A549 (cell line): ENCODE measurements at regions not wholly inside any gene's neighbourhood (a gene's known extent, or its start where the extent isn't known, plus 50 kb on each side); places are given as distances from the start of the nearest gene placed in this dataset.

ENCODE experiments used
- ATAC-seq, 2 experiments: fragments of 200-7000 bp in 1 of 2; fragments of >200 bp in 1 of 2; cut with Nextera tagmentation in 1 of 2; cut with Tn5 transposase in 1 of 2; 3 replicates each; pipeline versions ENCODE4 v1.8.0 to v1.9.1; 2018 to 2020; ENCODE audit warnings: mild to moderate bottlenecking in 1 of 2, moderate library complexity in 1 of 2
- CTCF ChIA-PET: fragments of 300-600 bp; sonication (Branson Sonifier 250); formaldehyde crosslinking; extraction: SDS; loops from one replicate; lab custom pipeline; 2021; ENCODE audit warnings: antibody characterized with exemption, inconsistent platforms; lab: Yijun Ruan, JAX
- POLR2A ChIA-PET: fragments of 350-600 bp; formaldehyde crosslinking; extraction: SDS; loops from one replicate; lab custom pipeline; 2021; ENCODE audit warnings: antibody characterized with exemption, inconsistent platforms; lab: Yijun Ruan, JAX
- DNase-seq, 2 experiments: peaks; one replicate each; pipeline versions ENCODE4 v3.0.0 to v3.0.0-alpha.2; 2011 to 2016; ENCODE audit warnings: low read depth in 1 of 2, low spot score in 1 of 2
- FAIRE-seq: peaks from 2 replicates; lab custom pipeline; 2011; peaks lifted over from hg19 to GRCh38; lab: Jason Lieb, UNC
- H3K27ac ChIP-seq, 2 experiments: fragments of >200 bp; sonication (Bioruptor Twin); formaldehyde crosslinking; 3 replicates each; pipeline ENCODE4 v1.5.1; 2016 to 2017
- H3K4me1 ChIP-seq: fragments of >200 bp; sonication (Bioruptor Twin); formaldehyde crosslinking; 3 replicates; pipeline ENCODE4 v1.6.1; 2016
- H3K4me2 ChIP-seq: fragments of >200 bp; sonication (Bioruptor Twin); formaldehyde crosslinking; 3 replicates; pipeline ENCODE4 v1.6.1; 2016
- H3K4me3 ChIP-seq: fragments of >200 bp; sonication (Bioruptor Twin); formaldehyde crosslinking; 3 replicates; pipeline ENCODE4 v1.5.1; 2016
- H3K9me3 ChIP-seq: fragments of >200 bp; sonication (Bioruptor Twin); formaldehyde crosslinking; 3 replicates; pipeline ENCODE4 v1.6.1; 2016
- CBX8 ChIP-seq: fragments of 200-600 bp; sonication (generic); IDR thresholded peaks from 2 replicates; pipeline ENCODE4 v1.6.1; 2016
- CEBPB ChIP-seq, 2 experiments: fragments of >200 bp in 1 of 2; sonication (Bioruptor Twin) in 1 of 2; formaldehyde crosslinking in 1 of 2; IDR thresholded peaks; 2 replicates each; pipeline ENCODE4 v1.6.1; 2012 to 2016
- CHD2 ChIP-seq: fragments of 150-350 bp; IDR thresholded peaks from 2 replicates; pipeline ENCODE4 v1.6.1; 2014; ENCODE audit warnings: low read length; ENCODE audit not compliant: partially characterized antibody
- CTCF ChIP-seq: fragments of >200 bp; sonication (Bioruptor Twin); formaldehyde crosslinking; IDR thresholded peaks from 3 replicates; pipeline ENCODE4 v1.5.1; 2016
- E2F6 ChIP-seq: IDR thresholded peaks from 2 replicates; pipeline ENCODE4 v1.6.1; 2012; ENCODE audit warnings: low read depth, borderline replicate concordance
- HDAC2 ChIP-seq: fragments of 200-600 bp; sonication (generic); IDR thresholded peaks from 2 replicates; pipeline ENCODE4 v1.6.1; 2016
- HEYL ChIP-seq: fragments of 250-450 bp; sonication (Bioruptor Pico); IDR thresholded peaks from 2 replicates; pipeline ENCODE4 v1.8.0; 2021; ENCODE audit warnings: mild to moderate bottlenecking, moderate library complexity
- HOXA7 ChIP-seq: fragments of 250-450 bp; sonication (Bioruptor Pico); IDR thresholded peaks from 2 replicates; pipeline ENCODE4 v1.5.0; 2020; ENCODE audit warnings: mild to moderate bottlenecking, moderate library complexity
- JUNB ChIP-seq: fragments of >200 bp; sonication (Bioruptor Twin); formaldehyde crosslinking; IDR thresholded peaks from 2 replicates; pipeline ENCODE4 v1.6.1; 2016
- MAFK ChIP-seq: fragments of 450-650 bp; IDR thresholded peaks from 2 replicates; pipeline ENCODE4 v1.6.1; 2014; ENCODE audit not compliant: partially characterized antibody
- MYC ChIP-seq: IDR thresholded peaks from 2 replicates; pipeline ENCODE4 v1.6.1; 2012; ENCODE audit warnings: mild to moderate bottlenecking, inconsistent platforms, low read length, improper control_type of control experiment, borderline replicate concordance
- NR3C1 ChIP-seq: fragments of >200 bp; sonication (Bioruptor Twin); formaldehyde crosslinking; IDR thresholded peaks from 3 replicates; pipeline ENCODE4 v1.6.1; 2017
- PHF8 ChIP-seq: fragments of 200-600 bp; sonication (generic); IDR thresholded peaks from 2 replicates; pipeline ENCODE4 v1.6.1; 2016; ENCODE audit warnings: low read depth, mild to moderate bottlenecking, antibody characterized with exemption, moderate library complexity, borderline replicate concordance
- POLR2A ChIP-seq: IDR thresholded peaks from 2 replicates; pipeline ENCODE4 v1.6.1; 2012; ENCODE audit warnings: mild to moderate bottlenecking, low read length
- RAD21 ChIP-seq, 2 experiments: fragments of >200 bp in 1 of 2; sonication (Bioruptor Twin) in 1 of 2; formaldehyde crosslinking in 1 of 2; IDR thresholded peaks in 1 of 2; conservative IDR thresholded peaks in 1 of 2; 2 replicates in 1 of 2; 3 replicates in 1 of 2; pipeline ENCODE4 v1.6.1; 2012 to 2018; ENCODE audit warnings: inconsistent platforms in 1 of 2
- RCOR1 ChIP-seq: fragments of 150-350 bp; IDR thresholded peaks from 2 replicates; pipeline ENCODE4 v1.6.1; 2014; ENCODE audit warnings: antibody characterized with exemption, low read length, low read depth
- REST ChIP-seq: fragments of 200-600 bp; sonication (generic); IDR thresholded peaks from 2 replicates; pipeline ENCODE4 v1.6.1; 2016; ENCODE audit warnings: antibody characterized with exemption, mild to moderate bottlenecking, moderate library complexity
- RNF2 ChIP-seq: fragments of 200-600 bp; sonication (generic); IDR thresholded peaks from 2 replicates; pipeline ENCODE4 v1.6.1; 2016; ENCODE audit warnings: low read depth, mild to moderate bottlenecking, antibody characterized with exemption, moderate library complexity, borderline replicate concordance
- SMC3 ChIP-seq: fragments of >200 bp; sonication (Bioruptor Twin); formaldehyde crosslinking; IDR thresholded peaks from 3 replicates; pipeline ENCODE4 v1.6.1; 2018; ENCODE audit warnings: inconsistent platforms
- SREBF2 ChIP-seq: fragments of 450-650 bp; IDR thresholded peaks from 2 replicates; pipeline ENCODE4 v1.6.1; 2014; ENCODE audit warnings: mild to moderate bottlenecking, moderate library complexity
- TFCP2L1 ChIP-seq: fragments of 250-450 bp; sonication (Bioruptor Pico); IDR thresholded peaks from 2 replicates; pipeline ENCODE4 v1.5.0; 2021; ENCODE audit warnings: mild to moderate bottlenecking
- ZC3H11A ChIP-seq: fragments of 450-650 bp; IDR thresholded peaks from 2 replicates; pipeline ENCODE4 v1.6.1; 2014; ENCODE audit warnings: antibody characterized with exemption, mild to moderate bottlenecking
- ZFP36 ChIP-seq: fragments of 450-650 bp; IDR thresholded peaks from 2 replicates; pipeline ENCODE4 v1.6.1; 2014; ENCODE audit warnings: borderline replicate concordance; ENCODE audit not compliant: partially characterized antibody
- ZNF302 ChIP-seq: fragments of 250-450 bp; sonication (Bioruptor Pico); IDR thresholded peaks from 2 replicates; pipeline ENCODE4 v1.9.0; 2021; ENCODE audit warnings: inconsistent platforms, mild to moderate bottlenecking, moderate library complexity
- WGBS: methylation state at CpG from one replicate; pipeline ENCODE4 v1.1.6; 2017; ENCODE audit errors: missing lambda C conversion rate; 5-methylcytosine and 5-hydroxymethylcytosine counted together

GRCh38 chr14:54299410-54300363 is 97.1 kb upstream of the CDKN3 start:
- DNase-seq (no peak), FAIRE-seq (no peak), ATAC-seq (no peak)
- ChIA-PET POLR2A (no interaction called here), CTCF (interaction anchor here (0.6 kb wide), 1 partner anchor 1836 kb away, joined by 3 read pairs; no protein-coding TSS in a partner anchor)
- H3K4me3 ChIP-seq = no peak overlapping the region
- no peaks in the 10 kb centered on the region for H3K9me3 ChIP-seq
- TF ChIP-seq CTCF (no peak), RAD21 (conservative IDR thresholded peaks at IDR 0.05 in 1 of 2, IDR thresholded peaks at IDR 0.05 in 1 of 2) (no peak), POLR2A (no peak), CBX8 (no peak), TFCP2L1 (CRISPR knock-in tag) (no peak), PHF8 (no peak), REST (no peak), SREBF2 (no peak), NR3C1 (no peak), CHD2 (no peak)
- H3K4me1 ChIP-seq = no peaks in the 10 kb centered on the region
- H3K4me2 ChIP-seq = no peak overlapping the region
- WGBS = 56% methylated on average over 16 of the region's 16 CpGs
- no peak overlapping the region for H3K27ac ChIP-seq

- TF ChIP-seq E2F6 = no peak
- no peak for TF ChIP-seq HDAC2
- TF ChIP-seq CBX8 = no peak
- no peak for TF ChIP-seq RCOR1
- no peak for TF ChIP-seq POLR2A
- no peak for TF ChIP-seq ZNF302 (CRISPR knock-in tag)
- TF ChIP-seq NR3C1 = no peak
- no peak overlapping the region for H3K4me3 ChIP-seq
- H3K4me2 ChIP-seq = no peak overlapping the region
- H3K9me3 ChIP-seq = no peaks in the 10 kb centered on the region
- H3K4me1 ChIP-seq = no peaks in the 10 kb centered on the region
- ChIA-PET CTCF (no interaction called here), POLR2A (no interaction called here)
- no peak for DNase-seq
- WGBS = 81% methylated on average over 2 of the region's 2 CpGs
- no peak for FAIRE-seq
- no peak overlapping the region for H3K27ac ChIP-seq
- no peak for ATAC-seq
Observed at GRCh38 chr14:54300881-54301280, 95.9 kb upstream of the CDKN3 start.

- DNase-seq = no peak
- POLR2A ChIA-PET = no interaction called here
- H3K4me1 ChIP-seq = no peaks in the 10 kb centered on the region
- no peak overlapping the region for H3K27ac ChIP-seq
- no peak for ATAC-seq
- H3K4me2 ChIP-seq = no peak overlapping the region
- H3K4me3 ChIP-seq = no peak overlapping the region
- CTCF ChIA-PET = no interaction called here
- 53% methylated on average over 7 of the region's 7 CpGs for WGBS
- FAIRE-seq = no peak
- H3K9me3 ChIP-seq = no peaks in the 10 kb centered on the region
- TF ChIP-seq REST (no peak), HOXA7 (CRISPR knock-in tag) (no peak), SMC3 (no peak), ZNF302 (CRISPR knock-in tag) (no peak), CHD2 (no peak), RAD21 (conservative IDR thresholded peaks at IDR 0.05 in 1 of 2, IDR thresholded peaks at IDR 0.05 in 1 of 2) (no peak), JUNB (no peak), CEBPB (IDR thresholded peaks at IDR 0.05) (no peak), RNF2 (no peak), MAFK (no peak), MYC (no peak), ZC3H11A (no peak), ZFP36 (no peak), HEYL (CRISPR knock-in tag) (no peak)
Observed at GRCh38 chr14:54301359-54301758, 95.4 kb upstream of the CDKN3 start.
